Glomerular endothelial cell (primary cell): ENCODE measurements at regions not wholly inside any gene's neighbourhood (a gene's known extent, or its start where the extent isn't known, plus 50 kb on each side); places are given as distances from the start of the nearest gene placed in this dataset.
"Not testable (repeated sequence)": the region's sequence is repeated elsewhere in the genome, so short reads cannot be mapped to it uniquely, and the experiment has no call there.

Source experiments
- DNase-seq: peaks from one replicate; pipeline ENCODE4 v3.0.0-alpha.2; 2011; ENCODE audit warnings: low read depth, low spot score; ENCODE audit errors: extremely low read depth

DNA sequence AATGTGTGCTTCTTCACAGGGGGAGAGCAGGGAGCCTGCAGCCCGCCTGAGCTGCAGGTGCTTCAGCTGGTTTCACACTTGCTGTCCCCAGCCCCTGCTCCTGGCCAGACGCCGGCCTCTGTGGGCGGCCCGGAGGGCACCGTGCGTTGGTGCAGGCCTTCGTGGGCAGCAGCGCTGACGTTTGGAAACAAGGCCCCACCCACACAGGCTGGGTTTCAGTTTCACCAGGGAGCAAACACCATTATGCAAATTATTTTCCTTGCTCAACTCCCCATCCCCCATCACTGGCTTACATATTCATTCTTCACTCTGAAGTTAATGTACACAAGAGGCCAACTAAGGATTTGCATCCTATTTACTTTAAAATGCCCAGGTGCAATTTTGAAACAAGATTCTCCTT, 343.2 kb downstream of the BCL2L11 start:
- DNase-seq: not testable (repeated sequence)

DNA sequence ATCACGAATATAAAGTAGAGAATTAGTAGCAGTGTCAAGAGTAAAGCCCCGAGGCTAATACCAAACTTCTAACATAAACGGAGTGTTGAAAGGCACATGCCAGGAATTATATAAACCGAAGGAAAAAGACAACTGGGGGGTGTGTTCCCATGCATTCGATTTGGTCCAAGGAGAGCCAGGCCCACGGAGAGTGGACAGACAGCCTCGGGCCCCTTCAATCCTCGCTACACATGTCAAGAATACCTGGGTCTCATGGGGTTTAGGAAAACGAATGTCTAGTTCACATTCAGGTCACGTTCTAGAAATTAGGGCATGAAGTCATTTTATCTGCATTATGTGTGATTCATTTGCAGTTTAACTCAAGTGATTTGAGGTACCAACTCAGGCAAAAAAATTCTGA, 343.7 kb downstream of the BCL2L11 start:
- DNase-seq: not testable (repeated sequence)

DNA sequence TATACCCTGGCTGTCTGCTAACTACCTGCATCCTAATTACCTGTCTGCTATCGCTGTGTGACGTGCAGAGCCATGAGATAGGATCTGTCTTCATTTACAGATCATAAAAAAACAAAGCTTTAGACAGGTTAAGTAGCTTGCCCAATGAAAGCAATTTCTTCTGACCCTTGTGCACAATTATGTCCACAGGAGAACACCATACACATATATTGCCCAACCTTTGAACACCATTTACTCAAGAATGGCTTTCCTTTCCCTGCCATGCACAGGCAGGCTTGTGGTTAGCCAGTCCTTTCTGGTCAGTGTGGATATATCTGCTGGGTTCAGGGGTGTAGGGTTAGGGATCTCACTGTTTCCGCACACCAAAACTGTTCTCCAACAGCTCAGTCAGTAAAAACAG, 344.8 kb downstream of the BCL2L11 start:
- DNase-seq: not testable (repeated sequence)

DNA sequence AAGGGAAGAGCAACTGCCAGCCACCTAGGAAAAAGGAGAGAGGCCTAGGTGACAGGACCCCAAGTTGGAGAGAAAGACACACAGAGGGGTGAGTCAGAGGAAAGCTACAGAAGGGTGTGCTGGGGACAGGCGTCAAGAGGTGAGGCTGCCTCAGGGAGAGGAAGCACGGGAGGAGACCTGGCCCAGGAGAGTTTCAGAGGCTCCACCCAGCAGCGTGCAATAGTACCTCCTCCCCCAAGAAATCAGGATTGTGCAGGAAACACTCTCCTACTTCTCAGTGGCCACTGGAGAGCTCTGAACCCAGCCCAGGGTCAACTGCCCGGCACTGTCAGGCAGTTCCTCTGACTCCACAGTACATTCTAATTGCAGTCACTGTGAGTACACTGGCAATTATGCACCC, 346.0 kb downstream of the BCL2L11 start:
- DNase-seq: not testable (repeated sequence)

DNA sequence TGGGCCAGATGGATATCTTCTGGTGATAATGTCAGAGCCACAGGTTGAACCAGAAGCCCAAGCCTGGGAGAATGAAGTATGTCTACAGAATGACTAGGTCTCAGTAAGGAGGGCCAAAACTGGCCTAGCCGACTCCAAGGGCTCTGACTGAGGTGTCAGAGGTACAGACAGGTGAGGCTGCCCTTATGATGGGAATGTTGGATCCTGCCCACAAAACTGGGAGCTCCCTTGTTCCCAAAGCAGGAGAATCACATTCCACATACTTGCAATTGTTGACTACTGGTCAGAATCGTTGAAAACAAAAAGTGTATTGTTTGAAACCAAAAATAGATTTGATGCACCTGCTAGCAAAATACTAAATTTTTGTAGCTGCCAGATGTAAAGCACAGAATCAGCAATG, 350.2 kb downstream of the BCL2L11 start:
- DNase-seq: not testable (repeated sequence)

DNA sequence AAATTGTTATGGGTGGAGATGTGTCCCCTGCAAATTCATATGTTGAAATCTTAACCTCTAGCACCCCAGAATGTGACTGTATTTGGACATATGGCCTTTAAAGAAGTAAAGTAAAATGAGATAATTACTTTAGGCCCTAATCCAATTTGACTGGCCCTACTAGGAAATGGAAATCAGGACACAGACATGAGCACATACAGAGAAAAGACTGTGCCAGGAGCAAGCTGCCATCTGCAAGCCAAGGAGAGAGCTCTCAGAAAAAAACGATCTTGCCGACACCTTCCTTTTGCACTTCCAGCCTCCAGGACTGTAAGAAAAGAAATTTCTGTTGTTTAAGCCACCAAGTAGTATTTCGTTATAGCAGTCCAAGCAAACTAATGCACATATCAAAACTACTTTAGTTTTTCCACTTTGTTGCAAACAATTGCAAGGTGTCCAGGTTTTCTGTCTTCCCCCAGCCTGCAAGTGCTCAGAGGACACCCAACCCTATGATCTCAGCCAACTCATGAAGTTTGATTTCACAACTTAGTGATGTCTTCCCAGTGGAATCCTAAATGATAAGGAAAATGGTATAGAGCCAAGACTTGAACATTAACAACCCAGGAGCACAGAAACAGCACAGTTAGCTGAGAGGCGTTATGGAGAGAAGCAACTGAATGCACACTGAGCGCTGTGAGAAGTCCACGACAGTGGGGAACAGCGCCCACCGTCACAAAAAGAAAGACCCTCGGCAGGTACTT, 351.2 kb downstream of the BCL2L11 start:
- not testable (repeated sequence) for DNase-seq

DNA sequence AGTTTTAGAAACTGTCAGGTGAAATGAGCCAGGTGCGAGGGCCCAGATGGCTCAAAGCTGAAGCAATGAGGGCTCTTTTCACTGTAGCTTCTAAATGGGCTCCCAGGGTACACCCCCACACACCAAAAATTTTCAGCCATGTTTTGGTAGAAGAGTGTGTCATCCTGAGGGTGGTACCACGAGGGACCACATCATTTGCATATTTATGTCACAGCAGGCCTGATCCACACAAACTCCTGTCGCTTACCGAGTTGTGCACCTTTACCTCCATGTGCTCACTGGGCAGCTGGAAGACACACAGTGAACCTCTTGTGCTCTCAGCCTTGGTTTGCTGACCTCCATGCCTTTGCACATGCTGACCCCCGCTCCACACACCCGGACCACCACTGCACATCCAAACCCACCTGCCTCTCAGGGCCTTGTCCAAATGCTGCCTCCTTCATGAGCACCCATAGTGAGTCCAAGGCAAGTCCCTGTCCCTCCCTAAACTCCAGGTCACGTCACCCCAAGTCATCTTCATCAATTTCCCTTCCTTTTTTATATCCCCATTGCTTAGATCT, 352.2 kb downstream of the BCL2L11 start:
- DNase-seq: not testable (repeated sequence)

DNA sequence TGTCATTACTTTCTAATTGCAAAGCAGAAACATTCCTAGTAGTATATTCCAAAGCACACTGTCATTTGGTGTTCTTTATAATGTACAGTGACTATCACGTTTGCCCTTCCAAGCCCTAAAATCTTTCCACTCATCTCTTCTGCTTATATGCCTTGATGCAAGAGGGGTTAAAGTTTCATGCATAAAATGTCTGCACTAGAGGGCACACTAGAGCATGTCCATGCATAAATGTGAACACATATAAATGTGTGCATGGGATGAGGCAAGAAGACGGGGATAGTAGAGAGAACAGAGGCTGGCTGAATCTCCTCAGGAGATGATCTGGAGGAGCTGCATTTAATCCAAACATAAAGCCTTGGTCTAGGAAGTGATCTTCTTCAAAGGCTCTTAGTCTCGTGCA, 352.8 kb downstream of the BCL2L11 start:
- not testable (repeated sequence) for DNase-seq

DNA sequence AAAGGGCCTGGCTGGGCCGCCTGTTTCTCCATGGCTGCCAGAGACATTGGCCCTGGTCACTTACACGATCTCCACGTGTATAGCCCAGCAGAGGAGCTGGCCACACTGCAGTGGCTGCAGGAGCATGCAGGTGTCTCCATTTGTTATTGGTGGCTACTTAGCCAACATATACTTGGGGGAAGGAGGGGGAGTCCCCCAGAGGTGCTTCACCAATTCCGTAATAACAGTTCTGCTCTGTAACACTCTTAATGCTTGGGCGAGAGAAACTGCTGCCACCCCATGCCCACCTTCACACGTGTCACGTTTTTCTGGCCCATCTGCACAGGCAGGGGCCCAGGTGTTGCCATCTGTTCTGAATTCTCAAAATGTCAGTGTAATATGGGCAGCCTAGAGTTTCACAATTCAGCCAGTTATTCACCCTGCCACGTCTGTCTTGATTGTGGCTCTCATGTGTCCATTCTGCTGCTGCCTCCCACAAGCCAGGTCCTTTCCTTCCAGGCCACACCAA, 353.5 kb downstream of the BCL2L11 start:
- DNase-seq: not testable (repeated sequence)

DNA sequence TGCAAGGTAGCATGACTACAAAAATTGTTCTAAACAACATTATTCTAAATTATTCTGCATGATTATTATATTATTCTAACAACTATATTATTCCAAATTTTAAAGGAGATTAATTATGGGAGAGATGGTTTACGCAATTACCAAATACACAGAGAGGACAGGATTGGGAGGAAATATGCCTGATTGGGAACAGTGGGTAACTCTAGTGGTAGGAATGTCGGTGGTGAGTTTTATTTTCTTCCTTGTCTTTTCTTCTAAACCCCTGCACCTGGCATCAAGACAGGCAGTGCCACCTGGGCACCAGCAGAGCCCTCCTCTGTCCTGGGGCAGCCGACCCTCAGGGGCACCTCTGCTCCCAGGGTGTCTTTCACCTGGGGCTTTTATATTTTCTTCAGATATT, 357.6 kb downstream of the BCL2L11 start:
- not testable (repeated sequence) for DNase-seq

DNA sequence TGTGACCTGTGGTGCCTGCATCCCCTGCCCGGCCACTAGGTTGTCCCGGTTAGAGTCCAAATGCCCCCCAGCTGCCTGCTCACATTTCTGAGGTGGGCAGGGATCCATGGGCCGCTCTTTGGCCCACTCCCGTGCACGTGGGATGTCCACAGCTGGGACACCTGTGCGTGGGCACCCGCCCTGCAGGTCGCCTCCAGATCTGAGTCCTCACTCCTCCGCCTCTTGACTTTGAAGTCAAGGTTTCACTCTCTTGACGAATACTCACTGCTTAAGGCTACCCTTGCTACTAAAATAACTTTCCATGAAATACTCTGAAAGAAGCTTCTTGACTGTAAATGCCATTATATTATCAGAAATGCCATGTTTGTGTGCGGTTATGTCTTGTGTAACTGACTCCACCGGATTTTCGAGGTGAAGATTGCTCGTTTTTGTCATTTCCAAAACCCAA, 358.2 kb downstream of the BCL2L11 start:
- not testable (repeated sequence) for DNase-seq

DNA sequence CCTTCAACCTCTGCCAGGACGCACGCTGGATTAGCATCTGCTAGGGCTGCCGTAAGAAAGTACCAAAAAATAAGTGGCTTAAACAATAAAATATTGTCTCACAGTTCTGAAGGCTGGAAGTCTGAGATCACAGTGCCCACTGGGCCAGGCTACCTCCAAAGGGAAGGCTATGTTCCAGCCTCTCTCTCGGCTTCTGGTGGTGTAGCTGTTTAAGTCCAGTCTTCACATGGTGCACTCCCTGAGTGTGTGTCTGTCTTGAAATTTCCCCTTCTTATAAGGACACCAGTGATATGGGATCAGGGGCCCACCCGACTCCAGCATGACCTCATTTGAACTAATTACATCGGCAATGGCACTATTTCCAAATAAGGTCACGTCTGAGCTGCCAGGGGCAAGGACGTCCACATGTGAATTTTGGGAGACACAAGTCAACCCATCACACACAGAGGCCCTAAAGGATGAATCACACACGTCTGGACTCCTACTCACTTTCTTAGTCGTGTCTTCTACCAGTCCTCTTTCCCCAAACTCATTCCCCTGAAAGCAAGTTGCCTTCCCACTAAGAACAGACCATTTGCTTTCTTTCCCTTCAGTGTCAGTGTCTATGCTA, 359.4 kb downstream of the BCL2L11 start:
- DNase-seq: not testable (repeated sequence)

DNA sequence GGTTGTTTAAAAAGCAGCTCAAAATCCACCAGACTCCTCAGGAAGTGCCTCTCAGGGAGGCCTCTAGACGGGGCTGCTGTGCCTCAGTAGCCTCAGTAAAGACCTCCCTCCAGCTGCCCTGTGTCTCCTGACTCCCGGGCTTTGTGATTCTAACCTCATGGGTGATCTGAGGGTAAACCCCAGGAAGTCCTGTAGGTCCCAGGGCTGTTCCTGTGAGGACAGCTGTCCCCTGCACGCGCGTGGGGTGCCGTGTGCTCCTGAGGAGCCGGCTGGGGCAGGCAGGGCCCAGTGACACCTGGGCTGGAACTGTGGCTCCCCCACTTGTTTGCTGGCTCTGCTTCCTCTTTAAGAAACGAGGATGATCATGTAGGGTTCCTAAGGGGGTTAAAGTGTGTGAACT, 359.9 kb downstream of the BCL2L11 start:
- DNase-seq: not testable (repeated sequence)

DNA sequence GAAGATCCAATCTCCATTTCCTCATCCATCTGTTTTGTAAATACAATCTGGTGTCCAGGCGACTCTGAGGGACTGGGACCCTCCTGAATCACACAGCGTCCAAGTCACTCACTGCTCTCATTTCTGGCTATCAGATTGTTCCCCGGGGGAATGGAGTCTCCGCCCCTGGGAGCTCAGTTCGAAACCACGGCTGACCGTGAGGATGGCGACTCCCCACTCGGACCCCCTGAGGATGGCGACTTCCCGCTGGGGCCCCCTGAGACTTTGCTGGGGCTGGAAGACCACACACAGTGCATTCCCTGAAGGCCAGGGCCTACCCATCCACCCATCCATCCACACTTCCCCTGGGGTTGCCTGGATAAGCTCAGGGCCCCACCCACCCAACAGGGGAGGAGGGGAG, 360.5 kb downstream of the BCL2L11 start:
- not testable (repeated sequence) for DNase-seq

DNA sequence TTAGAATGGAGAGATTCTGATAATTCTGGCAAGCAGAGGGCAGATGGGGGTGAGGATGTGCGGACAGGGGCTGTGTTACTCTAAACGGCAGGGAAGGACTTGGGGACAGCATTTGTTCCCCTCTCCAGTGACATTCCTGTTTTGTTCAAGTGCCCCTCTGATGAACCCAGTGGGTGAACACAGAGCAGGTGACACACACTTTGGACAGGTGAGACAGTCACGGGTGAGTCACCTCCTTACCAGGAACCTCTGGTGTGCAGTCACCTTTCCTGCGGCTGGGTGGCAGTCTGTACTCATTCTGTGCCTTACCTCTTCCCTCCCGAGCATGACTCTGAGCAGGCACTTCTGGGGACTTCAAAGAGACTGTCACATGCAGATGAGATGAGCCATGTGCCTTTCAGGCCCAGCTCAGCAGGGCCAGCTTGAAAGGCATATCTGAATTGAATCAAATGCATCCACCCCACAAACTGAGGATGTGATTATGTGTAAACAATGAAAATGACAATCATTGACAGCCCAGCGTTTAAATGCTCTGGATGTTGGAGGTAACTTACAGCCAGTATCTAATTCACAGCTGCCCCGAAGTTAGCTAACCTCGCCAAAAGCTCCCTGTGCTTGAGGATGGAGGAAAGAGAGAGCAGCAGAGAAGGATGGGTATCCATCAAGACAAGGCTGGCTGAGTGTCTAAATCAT, 362.4 kb downstream of the BCL2L11 start:
- DNase-seq: not testable (repeated sequence)

DNA sequence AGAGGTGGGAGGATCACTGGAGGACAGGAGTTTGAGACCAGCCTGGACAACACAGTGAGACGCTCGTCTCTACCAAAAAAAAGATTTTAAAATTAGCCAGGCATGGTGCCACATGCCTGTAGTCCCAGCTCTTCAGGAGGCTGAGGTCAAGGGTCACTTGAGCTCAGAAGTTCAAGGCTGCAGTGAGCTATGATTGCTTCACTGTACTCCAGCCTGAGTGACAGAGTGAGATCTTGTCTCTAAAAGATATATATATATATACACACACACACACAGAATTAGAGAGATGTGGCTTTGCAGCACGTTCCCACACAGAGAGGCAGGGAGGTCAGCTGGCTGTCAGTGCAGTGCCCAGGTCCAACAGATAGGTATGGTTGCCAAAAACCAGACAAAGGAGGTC, 363.4 kb downstream of the BCL2L11 start:
- DNase-seq: not testable (repeated sequence)

DNA sequence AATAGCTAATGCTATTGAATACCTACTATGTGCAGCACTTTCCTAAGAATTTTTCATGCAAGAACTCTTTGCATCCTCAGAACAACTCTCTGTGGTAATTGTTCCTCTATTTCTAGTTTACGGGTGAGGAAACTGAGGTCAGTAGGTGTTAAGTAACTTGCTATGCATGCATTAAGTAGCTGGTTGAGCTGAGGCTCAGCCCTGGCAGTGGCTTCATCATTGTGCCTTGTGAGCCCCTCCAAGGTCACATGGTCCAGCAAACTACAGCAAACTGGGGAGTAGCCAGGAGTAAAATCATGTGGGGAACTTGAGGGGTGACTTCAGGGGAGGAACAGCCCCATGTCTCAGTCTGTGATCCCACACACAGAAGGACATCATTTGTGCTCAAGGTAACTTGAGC, 365.2 kb downstream of the BCL2L11 start:
- DNase-seq: not testable (repeated sequence)

DNA sequence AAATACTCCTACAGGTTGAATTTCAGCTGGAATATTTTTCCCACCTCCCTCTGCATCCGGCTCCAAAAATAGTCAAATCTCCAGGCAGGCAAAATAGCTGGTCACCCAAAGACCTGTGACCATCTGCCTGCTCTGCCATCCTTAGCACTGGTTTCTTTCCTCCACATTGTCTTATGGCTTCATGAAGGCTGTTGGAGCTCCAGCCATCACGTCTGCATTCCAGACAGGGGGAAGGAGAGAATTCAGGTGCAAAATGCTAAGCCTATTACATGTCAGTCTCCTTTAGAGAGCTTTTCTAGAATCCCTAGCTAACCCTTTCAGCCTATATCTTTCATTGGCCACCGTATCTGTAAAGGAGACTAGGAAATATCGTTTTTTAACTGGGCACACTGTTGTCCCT, 367.7 kb downstream of the BCL2L11 start:
- DNase-seq: not testable (repeated sequence)

DNA sequence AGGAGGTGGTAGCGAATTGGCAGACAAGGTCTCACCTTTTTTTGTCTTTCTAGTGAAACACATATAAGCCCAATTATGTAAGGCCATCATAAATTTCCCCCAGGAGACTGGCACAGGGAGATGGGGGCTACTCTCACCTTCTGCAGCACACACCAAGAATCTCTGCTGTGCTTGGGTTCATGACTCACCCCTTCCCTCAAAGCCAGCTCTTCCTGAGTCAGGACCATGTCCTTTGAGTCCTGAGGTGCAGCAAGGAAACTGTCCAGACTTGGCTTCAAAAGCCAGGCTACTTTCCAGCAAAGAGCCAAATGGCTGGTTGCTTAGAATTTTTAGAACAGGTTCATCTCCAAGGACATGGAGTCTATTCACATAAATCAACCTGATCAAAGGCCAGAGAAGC, 368.7 kb downstream of the BCL2L11 start:
- not testable (repeated sequence) for DNase-seq

DNA sequence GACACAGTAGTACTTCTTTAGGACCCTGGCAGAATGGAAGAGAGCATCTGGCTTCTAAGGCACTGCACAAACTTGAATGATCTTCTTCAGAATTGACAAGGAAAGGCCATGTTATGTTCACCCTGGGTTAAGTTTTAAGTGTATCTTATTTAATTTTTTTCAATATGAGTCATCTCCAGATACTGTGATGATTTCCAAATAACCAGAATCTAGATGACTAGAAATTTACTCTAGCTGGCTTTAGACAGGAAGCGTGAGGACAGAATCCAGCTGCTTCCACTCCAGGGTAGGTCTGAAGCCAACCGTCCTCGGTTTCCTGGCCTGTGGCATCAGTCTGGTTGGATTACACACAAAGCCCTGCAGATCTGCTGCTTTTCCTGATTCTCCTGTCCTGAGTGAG, 370.5 kb downstream of the BCL2L11 start:
- DNase-seq: not testable (repeated sequence)

DNA sequence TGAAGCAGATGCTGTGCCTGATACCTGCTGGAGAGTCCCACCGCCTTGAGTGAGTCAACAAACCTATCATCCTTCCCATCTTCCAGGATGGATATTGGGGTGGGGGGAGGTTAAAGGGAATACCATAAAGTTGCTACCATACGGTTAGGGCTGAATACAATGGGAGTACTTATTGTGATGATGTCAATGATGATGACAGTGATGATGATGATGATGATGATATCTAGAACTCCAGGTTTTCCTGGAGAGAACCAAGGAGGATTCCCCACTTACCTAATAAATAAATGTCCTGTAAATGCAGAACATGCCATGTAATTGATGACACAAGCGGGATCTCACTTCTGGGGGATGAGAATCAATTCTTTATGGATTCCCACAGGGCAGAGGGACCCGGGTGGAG, 370.9 kb downstream of the BCL2L11 start:
- DNase-seq: not testable (repeated sequence)
